ENCODE measurements at regions not wholly inside any gene's neighbourhood (a gene's known extent, or its start where the extent isn't known, plus 50 kb on each side); places are given as distances from the start of the nearest gene placed in this dataset.

- DNase-seq (ENCODE audit: low read depth, low spot score): no peak
Measured at GRCh38 chr2:43087413-43087812, 139.0 kb downstream of the ZFP36L2 start.

- peak; percentile 57 for DNase-seq (ENCODE audit: low read depth, low spot score)
Measured at GRCh38 chr2:43086451-43087221, 139.8 kb downstream of the ZFP36L2 start.

DNA sequence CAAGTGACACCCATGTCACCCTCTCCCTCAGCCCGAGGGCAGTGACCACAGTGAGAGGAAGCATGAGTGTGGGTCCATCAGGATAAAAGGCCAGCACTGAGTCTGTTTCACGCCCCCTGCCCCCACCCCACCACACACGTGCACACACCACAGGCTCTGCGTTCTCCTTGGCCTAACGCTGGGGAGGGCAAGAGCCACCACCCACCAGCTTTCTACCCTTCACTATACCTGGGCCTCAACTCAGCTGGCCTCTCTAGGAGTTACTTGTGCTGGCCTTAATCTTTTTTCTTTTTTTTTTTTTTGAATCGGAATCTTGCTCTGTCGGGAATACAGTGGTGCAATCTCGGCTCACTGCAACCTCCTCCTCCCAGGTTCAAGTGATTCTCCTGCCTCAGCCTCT lies 140.5 kb downstream of the ZFP36L2 start:
- no peak for DNase-seq (ENCODE audit: low read depth, low spot score)

GRCh38 chr2:43085505-43085904 lies 140.9 kb downstream of the ZFP36L2 start:
- no peak for DNase-seq (ENCODE audit: low read depth, low spot score)

DNA sequence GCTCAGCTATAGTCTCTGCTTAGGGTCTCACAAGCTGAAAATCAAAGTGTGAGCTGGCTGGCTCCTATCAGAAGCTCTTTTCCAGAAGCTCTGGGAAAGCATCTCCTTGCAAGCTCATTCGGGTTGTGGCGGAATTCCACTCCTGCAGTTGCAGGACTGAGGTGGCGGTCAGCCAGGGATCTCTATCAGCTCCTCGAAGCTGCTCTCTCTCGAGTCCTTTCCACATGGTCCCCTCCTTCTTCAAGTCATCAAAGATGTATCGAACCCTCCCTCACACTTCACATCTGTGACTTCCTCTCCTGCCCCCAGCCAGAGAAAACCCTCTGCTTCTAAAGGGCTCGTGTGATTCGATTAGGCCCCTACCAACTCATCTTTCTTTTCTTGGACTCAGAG lies 141.7 kb downstream of the ZFP36L2 start:
- DNase-seq (ENCODE audit: low read depth, low spot score): no peak

- DNase-seq (ENCODE audit: low read depth, low spot score): no peak
Measured at GRCh38 chr2:43083710-43084698, 142.4 kb downstream of the ZFP36L2 start.

DNA sequence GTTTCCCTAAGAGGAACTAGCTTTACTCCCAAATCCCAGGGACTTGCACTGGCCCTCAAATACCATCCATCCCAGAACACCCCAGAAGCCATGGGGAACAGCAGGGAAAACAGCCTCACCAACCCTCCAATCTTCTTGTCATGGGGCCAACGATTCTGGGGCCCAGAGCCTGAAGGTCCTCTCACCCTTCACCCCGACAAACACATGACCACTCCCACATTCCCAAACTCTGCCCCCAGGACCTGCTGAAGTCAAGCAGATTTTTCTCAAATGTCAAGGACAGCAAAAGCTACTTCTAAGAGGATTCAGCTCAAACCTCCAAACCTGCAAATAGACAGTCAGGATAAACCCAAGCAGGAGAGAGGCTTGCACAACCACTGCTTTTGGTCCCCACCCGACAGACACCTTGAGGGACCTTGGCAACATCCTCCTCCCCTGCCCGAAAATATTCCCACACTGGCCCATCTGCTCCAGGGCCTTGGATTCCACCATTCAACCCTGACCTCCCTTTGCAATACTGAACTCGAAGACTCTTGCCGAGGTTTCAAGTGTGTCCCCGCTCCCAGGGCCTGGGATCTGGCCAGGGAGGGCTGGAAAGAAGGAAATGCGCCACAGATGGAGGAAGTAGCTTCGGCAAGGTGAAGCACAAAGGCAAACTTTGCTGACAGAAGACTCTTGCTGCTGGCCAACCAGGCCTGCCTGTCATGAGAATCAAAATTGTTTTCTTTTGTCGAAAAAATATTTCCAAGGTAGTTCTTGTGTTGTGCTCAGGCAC lies 143.3 kb downstream of the ZFP36L2 start:
- DNase-seq (ENCODE audit: low read depth, low spot score): no peak

GRCh38 chr2:43082111-43082894 lies 144.1 kb downstream of the ZFP36L2 start:
- no peak for DNase-seq (ENCODE audit: low read depth, low spot score)

DNA sequence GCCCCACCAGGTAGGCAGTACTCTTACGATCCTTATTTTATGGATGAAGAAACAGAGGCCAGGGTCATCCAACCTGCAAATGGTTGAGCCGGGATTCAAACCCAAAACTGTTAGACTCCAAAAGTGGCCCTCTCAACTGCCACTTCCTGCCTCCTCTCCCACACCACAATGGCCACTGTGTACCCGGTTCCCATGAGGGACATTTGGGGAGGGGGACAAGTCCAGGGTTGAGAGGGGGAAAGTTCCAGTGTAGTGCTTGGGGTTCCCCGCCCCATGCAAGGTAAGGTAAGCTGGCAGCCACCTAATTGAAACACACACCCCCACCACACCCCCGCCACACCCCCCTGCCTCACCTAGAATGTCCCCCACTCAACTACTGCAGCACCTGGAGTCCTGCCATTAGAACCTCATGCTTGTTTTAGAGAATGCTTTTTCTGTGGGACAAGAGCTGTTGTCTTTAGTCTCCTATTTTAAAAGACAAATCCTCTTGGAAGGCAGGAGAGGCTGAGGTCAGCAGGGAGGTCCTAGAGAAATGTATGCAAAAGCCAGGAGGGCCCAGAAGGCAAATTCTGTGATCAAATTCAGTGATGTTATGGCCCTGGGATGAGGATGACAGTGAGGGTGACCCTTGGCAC lies 145.2 kb downstream of the ZFP36L2 start:
- DNase-seq (ENCODE audit: low read depth, low spot score): no peak

DNA sequence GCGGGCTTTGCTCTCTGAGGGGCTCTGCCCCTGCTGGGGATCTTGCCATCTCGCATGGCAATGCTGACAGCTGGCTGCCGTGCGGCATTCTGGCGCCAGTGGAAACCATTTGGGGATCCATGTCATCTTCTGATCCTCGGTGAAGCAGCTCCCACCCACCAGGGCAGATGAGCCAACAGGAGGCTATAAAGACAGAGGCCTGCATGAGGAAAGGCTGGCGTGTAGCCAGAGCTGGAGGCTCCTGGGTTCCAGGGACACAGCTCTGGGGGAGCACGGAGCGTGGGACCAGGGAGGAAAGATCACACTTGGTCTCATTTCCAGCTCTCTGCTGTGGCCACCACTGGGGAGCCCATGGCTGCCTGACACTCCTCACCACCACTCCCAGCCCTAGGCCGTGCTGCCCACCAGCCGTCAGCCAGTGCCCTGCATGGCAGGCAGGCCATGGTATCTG lies 145.8 kb downstream of the ZFP36L2 start:
- DNase-seq (ENCODE audit: low read depth, low spot score): no peak

DNA sequence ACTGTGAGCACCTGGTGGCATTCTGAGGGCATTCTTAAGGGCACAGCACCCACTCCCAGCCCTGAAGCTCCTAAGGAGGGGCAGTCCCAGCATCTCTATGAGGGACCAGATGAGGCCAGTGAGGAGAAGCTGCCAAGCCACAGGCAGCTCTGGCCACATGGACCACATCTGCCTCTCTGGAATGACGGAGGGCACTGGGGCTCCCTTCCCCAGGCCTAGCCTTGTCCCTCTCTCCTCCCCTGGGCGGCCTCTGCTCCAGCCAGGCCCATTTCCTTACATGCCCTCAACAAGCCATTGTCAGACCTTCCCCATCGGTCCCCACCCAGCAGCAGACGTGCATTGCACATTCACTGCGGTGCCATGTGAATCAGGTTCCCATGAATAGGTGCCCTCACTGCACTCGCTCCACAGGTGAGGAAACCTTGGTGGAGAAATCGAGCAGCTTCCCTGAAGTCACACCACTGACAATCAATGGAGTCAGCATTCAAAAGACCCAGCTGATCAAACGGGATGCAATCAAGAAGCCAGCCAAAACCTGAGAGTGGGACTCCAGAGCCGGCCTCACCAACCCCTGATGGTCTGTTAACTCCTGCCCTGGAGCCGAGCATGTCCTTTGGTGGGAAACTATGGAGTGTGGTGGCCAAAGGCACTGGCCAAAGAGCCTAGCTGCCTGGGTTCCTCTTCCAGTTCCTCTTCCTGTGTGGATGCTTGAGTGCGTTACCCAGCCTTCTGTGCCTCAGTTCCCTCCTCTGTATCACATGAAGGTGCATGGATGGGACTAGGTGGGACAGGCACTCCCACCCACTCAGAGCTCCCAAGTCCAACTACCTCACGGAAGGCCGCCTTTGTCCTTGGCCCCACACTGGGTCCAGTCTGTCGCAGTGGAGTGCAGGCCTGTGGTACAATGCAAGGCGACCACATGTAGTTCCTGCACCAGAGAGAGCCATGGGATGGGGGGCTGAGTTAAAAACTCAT lies 147.3 kb downstream of the ZFP36L2 start:
- no peak for DNase-seq (ENCODE audit: low read depth, low spot score)

DNA sequence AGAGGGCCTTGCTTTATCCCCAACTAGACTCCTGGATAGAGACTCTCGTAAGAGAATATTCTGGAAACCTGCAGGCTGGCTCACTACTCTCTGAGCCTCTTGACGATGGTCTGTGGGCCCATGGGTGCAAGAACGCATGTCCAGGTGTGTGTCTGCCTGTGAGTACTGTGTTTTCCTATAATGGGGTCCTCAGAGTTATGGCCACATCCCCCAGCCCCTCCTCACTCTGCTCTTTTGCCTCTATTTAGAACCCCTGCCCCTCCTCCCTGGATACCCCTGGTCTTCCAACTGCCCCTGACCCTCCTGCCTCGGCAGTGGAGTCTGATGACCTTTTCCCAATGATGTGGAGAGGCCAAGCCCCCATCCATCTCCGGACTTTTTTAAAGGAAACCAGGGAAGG lies 148.1 kb downstream of the ZFP36L2 start:
- no peak for DNase-seq (ENCODE audit: low read depth, low spot score)

- DNase-seq (ENCODE audit: low read depth, low spot score): no peak
Measured at GRCh38 chr2:43077876-43078275, 148.5 kb downstream of the ZFP36L2 start.

GRCh38 chr2:43076676-43077075 lies 149.7 kb downstream of the ZFP36L2 start:
- no peak for DNase-seq (ENCODE audit: low read depth, low spot score)

GRCh38 chr2:43075811-43076585 lies 150.4 kb downstream of the ZFP36L2 start:
- no peak for DNase-seq (ENCODE audit: low read depth, low spot score)

GRCh38 chr2:43075054-43075593 lies 151.3 kb downstream of the ZFP36L2 start:
- no peak for DNase-seq (ENCODE audit: low read depth, low spot score)

- DNase-seq (ENCODE audit: low read depth, low spot score): no peak
Measured at GRCh38 chr2:43074592-43075053, 151.8 kb downstream of the ZFP36L2 start.

GRCh38 chr2:43074052-43074451 lies 152.4 kb downstream of the ZFP36L2 start:
- no peak for DNase-seq (ENCODE audit: low read depth, low spot score)
